ENCODE measurements at regions not wholly inside any gene's neighbourhood (a gene's known extent, or its start where the extent isn't known, plus 50 kb on each side); places are given as distances from the start of the nearest gene placed in this dataset.

DNA sequence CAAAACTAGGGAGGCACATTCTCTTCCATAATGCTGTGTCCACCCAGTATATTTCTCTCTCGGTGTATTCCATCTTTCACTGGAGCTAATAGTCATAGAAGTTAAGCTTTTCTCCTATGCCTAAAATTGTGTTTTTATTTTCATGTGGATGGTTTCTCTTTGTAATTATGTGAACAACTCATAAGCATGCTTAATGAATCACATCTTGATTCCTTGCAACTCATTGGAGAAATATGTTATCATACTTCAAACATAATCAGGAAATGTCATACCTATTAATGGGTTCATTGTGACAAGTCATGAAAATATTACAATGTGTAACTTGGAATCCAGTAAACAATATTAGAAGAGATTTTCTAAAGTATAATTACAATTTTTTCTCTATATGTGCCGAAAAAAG, 186.3 kb downstream of the SLC7A11 start:
- H3K4me3 Mint-ChIP-seq, result no peak overlapping the region
- no peak overlapping the region for H3K27ac Mint-ChIP-seq
- TF ChIP-seq CTCF (conservative IDR thresholded peaks at IDR 0.05), result no peak
- H3K4me1 Mint-ChIP-seq (ENCODE audit: unreplicated experiment), result peaks cover 5% of the 10 kb centered on the region
- no peaks in the 10 kb centered on the region for H3K27me3 Mint-ChIP-seq
- no peak for DNase-seq (ENCODE audit: extremely low spot score, unreplicated experiment)
- H3K36me3 Mint-ChIP-seq, result peaks cover 4% of the 10 kb centered on the region
- H3K9me3 Mint-ChIP-seq, result peaks cover 3% of the 10 kb centered on the region

DNA sequence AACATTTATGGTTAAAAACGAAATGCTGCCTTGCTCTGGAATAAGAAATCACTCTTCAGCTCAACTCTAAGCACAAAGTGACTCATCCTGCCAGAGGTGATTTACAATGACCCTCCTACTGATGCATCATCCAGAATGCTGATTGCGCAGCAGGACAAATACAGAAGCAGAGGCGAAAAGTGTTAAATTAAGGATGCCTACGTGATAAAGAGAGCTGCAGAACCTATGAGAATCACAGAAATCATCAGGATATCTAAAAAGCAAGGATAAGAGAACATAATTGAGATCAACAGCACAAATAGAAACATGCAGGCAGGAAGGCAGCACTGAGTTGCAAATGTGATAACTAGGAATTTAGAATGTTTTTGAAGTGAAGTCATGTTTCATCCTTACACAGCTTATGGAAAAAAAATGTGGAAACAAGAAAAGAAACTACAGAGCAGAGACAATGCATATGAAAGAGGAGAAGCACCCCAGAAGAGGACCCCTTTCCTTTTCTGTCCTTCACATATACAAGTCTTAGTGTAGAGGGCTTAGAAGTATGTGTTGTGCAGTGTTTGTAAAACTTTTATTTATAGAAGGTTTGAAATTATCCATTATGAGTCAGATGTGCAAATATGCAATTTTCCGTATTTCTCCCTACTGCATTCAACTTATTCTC, 188.4 kb downstream of the SLC7A11 start:
- DNase-seq (ENCODE audit: extremely low spot score, unreplicated experiment), result no peak
- no peak for TF ChIP-seq CTCF (conservative IDR thresholded peaks at IDR 0.05)
- Mint-ChIP-seq H3K4me3 (no peak overlapping the region), H3K4me1 (ENCODE audit: unreplicated experiment) (peaks cover 5% of the 10 kb centered on the region), H3K27me3 (no peaks in the 10 kb centered on the region), H3K27ac (no peak overlapping the region), H3K9me3 (peaks cover 3% of the 10 kb centered on the region), H3K36me3 (no peaks in the 10 kb centered on the region)

GRCh38 chr4:138052806-138053632, 189.1 kb downstream of the SLC7A11 start:
- no peak for TF ChIP-seq CTCF (conservative IDR thresholded peaks at IDR 0.05)
- H3K27me3 Mint-ChIP-seq, result no peaks in the 10 kb centered on the region
- H3K4me1 Mint-ChIP-seq (ENCODE audit: unreplicated experiment), result peaks cover 5% of the 10 kb centered on the region
- no peak overlapping the region for H3K4me3 Mint-ChIP-seq
- H3K9me3 Mint-ChIP-seq, result peaks cover 3% of the 10 kb centered on the region
- no peak overlapping the region for H3K27ac Mint-ChIP-seq
- DNase-seq (ENCODE audit: extremely low spot score, unreplicated experiment), result no peak
- H3K36me3 Mint-ChIP-seq, result no peaks in the 10 kb centered on the region

GRCh38 chr4:138051157-138051556, 191.0 kb downstream of the SLC7A11 start:
- Mint-ChIP-seq H3K27ac (no peak overlapping the region), H3K9me3 (peaks cover 3% of the 10 kb centered on the region), H3K4me3 (no peak overlapping the region), H3K27me3 (no peaks in the 10 kb centered on the region), H3K36me3 (no peaks in the 10 kb centered on the region), H3K4me1 (ENCODE audit: unreplicated experiment) (peaks cover 5% of the 10 kb centered on the region)
- no peak for TF ChIP-seq CTCF (conservative IDR thresholded peaks at IDR 0.05)
- no peak for DNase-seq (ENCODE audit: extremely low spot score, unreplicated experiment)

GRCh38 chr4:138050601-138051000, 191.5 kb downstream of the SLC7A11 start:
- H3K27ac Mint-ChIP-seq, result no peak overlapping the region
- H3K9me3 Mint-ChIP-seq, result peaks cover 3% of the 10 kb centered on the region
- no peaks in the 10 kb centered on the region for H3K36me3 Mint-ChIP-seq
- H3K4me1 Mint-ChIP-seq (ENCODE audit: unreplicated experiment), result peaks cover 5% of the 10 kb centered on the region
- no peak for TF ChIP-seq CTCF (conservative IDR thresholded peaks at IDR 0.05)
- H3K4me3 Mint-ChIP-seq, result no peak overlapping the region
- no peaks in the 10 kb centered on the region for H3K27me3 Mint-ChIP-seq
- no peak for DNase-seq (ENCODE audit: extremely low spot score, unreplicated experiment)

Data from type B pancreatic cell (in vitro differentiated cells).